Hepatocyte (in vitro differentiated cells): ENCODE measurements at regions not wholly inside any gene's neighbourhood (a gene's known extent, or its start where the extent isn't known, plus 50 kb on each side); places are given as distances from the start of the nearest gene placed in this dataset.

Source experiments
- EZH2 ChIP-seq: fragments of 200-600 bp; sonication (generic); IDR thresholded peaks from 2 replicates; pipeline ENCODE4 v1.6.1; 2016; ENCODE audit warnings: antibody characterized with exemption, mild to moderate bottlenecking, borderline replicate concordance
- TF ChIP-seq, protein P1 (sequence below): fragments of 200-600 bp; sonication (generic); IDR thresholded peaks from 2 replicates; pipeline ENCODE4 v1.5.1; 2016; ENCODE audit warnings: antibody characterized with exemption, mild to moderate bottlenecking; ENCODE audit not compliant: poor library complexity

DNA sequence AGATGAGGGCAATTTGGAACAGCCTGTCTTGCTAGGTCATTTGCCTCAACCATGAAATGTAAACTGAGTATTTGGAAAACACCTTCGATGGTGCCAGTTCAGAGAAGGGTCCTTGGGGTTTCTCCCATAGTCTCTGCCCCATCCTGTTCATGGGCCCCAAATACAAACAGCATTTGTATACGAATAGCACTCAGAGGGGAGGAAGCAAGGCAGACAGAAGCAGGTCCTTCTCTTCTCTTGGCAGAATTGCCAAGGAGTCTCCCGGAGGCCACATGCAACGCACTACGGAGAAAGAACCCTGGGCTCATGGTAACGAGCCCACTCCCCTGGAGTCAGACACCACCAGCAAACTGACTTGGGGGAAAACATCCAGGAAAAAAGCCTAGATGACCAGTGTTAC lies 162.1 kb downstream of the RAB11FIP2 start:
- TF ChIP-seq, protein P1, sequence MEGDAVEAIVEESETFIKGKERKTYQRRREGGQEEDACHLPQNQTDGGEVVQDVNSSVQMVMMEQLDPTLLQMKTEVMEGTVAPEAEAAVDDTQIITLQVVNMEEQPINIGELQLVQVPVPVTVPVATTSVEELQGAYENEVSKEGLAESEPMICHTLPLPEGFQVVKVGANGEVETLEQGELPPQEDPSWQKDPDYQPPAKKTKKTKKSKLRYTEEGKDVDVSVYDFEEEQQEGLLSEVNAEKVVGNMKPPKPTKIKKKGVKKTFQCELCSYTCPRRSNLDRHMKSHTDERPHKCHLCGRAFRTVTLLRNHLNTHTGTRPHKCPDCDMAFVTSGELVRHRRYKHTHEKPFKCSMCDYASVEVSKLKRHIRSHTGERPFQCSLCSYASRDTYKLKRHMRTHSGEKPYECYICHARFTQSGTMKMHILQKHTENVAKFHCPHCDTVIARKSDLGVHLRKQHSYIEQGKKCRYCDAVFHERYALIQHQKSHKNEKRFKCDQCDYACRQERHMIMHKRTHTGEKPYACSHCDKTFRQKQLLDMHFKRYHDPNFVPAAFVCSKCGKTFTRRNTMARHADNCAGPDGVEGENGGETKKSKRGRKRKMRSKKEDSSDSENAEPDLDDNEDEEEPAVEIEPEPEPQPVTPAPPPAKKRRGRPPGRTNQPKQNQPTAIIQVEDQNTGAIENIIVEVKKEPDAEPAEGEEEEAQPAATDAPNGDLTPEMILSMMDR: no peak
- no peak for TF ChIP-seq EZH2
